H9 (cell line): ENCODE measurements at regions not wholly inside any gene's neighbourhood (a gene's known extent, or its start where the extent isn't known, plus 50 kb on each side); places are given as distances from the start of the nearest gene placed in this dataset.

Source experiments
- DNase-seq: peaks from one replicate; pipeline ENCODE4 v3.0.0-alpha.2; 2017
- H2AFZ ChIP-seq: one replicate; pipeline ENCODE4 v1.6.1; 2013; ENCODE audit warnings: mild to moderate bottlenecking, low read length, control low read depth, moderate library complexity
- H2AK5ac ChIP-seq: 2 replicates; pipeline ENCODE4 v1.6.1; 2013; ENCODE audit warnings: low read length, control low read depth, mixed read lengths; ENCODE audit not compliant: insufficient read length
- H2BK120ac ChIP-seq: one replicate; pipeline ENCODE4 v1.6.1; 2013; ENCODE audit warnings: low read depth, mild to moderate bottlenecking, low read length, control low read depth, inconsistent platforms; ENCODE audit not compliant: poor library complexity, severe bottlenecking
- H2BK12ac ChIP-seq: 2 replicates; pipeline ENCODE4 v1.6.1; 2013; ENCODE audit warnings: low read length, control low read depth, mixed read lengths, low read depth; ENCODE audit not compliant: insufficient read length
- H2BK15ac ChIP-seq: 2 replicates; pipeline ENCODE4 v1.6.1; 2013; ENCODE audit warnings: low read depth, low read length, control low read depth
- H2BK20ac ChIP-seq: one replicate; pipeline ENCODE4 v1.6.1; 2013; ENCODE audit warnings: low read depth, mild to moderate bottlenecking, low read length, control low read depth, inconsistent platforms; ENCODE audit not compliant: poor library complexity, severe bottlenecking
- H2BK5ac ChIP-seq: 2 replicates; pipeline ENCODE4 v1.6.1; 2013; ENCODE audit warnings: low read length, control low read depth, mixed read lengths; ENCODE audit not compliant: insufficient read length
- H3K14ac ChIP-seq: 2 replicates; pipeline ENCODE4 v1.6.1; 2013; ENCODE audit warnings: low read length, control low read depth; ENCODE audit not compliant: insufficient read depth
- H3K18ac ChIP-seq: 2 replicates; pipeline ENCODE4 v1.6.1; 2013; ENCODE audit warnings: low read depth, mild to moderate bottlenecking, mixed read lengths, low read length, control low read depth; ENCODE audit not compliant: insufficient read length
- H3K23ac ChIP-seq: 2 replicates; pipeline ENCODE4 v1.6.1; 2013; ENCODE audit warnings: low read length, control low read depth, mixed read lengths, low read depth; ENCODE audit not compliant: insufficient read length
- H3K23me2 ChIP-seq: 2 replicates; pipeline ENCODE4 v1.6.1; 2013; ENCODE audit warnings: low read depth, mild to moderate bottlenecking, mixed read lengths, low read length, control low read depth; ENCODE audit not compliant: insufficient read length, poor library complexity, severe bottlenecking
- H3K27ac ChIP-seq: 2 replicates; pipeline ENCODE4 v1.5.1; 2013; ENCODE audit warnings: low read length, control low read depth, mixed read lengths, low read depth; ENCODE audit not compliant: insufficient read length
- H3K27me3 ChIP-seq: 2 replicates; pipeline ENCODE4 v1.6.1; 2013; ENCODE audit warnings: low read length, control low read depth, inconsistent platforms; ENCODE audit not compliant: insufficient read depth
- H3K4ac ChIP-seq: 2 replicates; pipeline ENCODE4 v1.6.1; 2013; ENCODE audit warnings: low read depth, mild to moderate bottlenecking, control low read depth, inconsistent platforms, low read length, moderate library complexity
- H3K4me1 ChIP-seq: 2 replicates; pipeline ENCODE4 v1.6.1; 2013; ENCODE audit warnings: low read length, control low read depth, inconsistent platforms; ENCODE audit not compliant: insufficient read depth
- H3K4me2 ChIP-seq: 2 replicates; pipeline ENCODE4 v1.6.1; 2013; ENCODE audit warnings: low read length, control low read depth, mixed read lengths; ENCODE audit not compliant: insufficient read length, insufficient read depth
- H3K56ac ChIP-seq: 2 replicates; pipeline ENCODE4 v1.6.1; 2013; ENCODE audit warnings: low read depth, mild to moderate bottlenecking, mixed read lengths, low read length, control low read depth; ENCODE audit not compliant: insufficient read length
- H3K79me1 ChIP-seq: 2 replicates; pipeline ENCODE4 v1.6.1; 2013; ENCODE audit warnings: low read depth, mild to moderate bottlenecking, moderate library complexity, low read length, control low read depth, inconsistent platforms; ENCODE audit not compliant: insufficient read depth, poor library complexity, severe bottlenecking
- H3K79me2 ChIP-seq: 2 replicates; pipeline ENCODE4 v1.6.1; 2013; ENCODE audit warnings: low read length, control low read depth, inconsistent platforms; ENCODE audit not compliant: insufficient read depth
- H3K9ac ChIP-seq: 2 replicates; pipeline ENCODE4 v1.6.1; 2013; ENCODE audit warnings: low read length, control low read depth, mixed read lengths; ENCODE audit not compliant: insufficient read length; ENCODE audit errors: extremely low read depth
- H3K9me3 ChIP-seq: one replicate; pipeline ENCODE4 v1.6.1; 2013; ENCODE audit warnings: low read depth, low read length, inconsistent platforms; ENCODE audit not compliant: control insufficient read depth
- H3T11ph ChIP-seq: one replicate; pipeline ENCODE4 v1.6.1; 2013; ENCODE audit warnings: mild to moderate bottlenecking, low read length, control low read depth, inconsistent platforms
- H4K20me1 ChIP-seq: one replicate; pipeline ENCODE4 v1.6.1; 2013; ENCODE audit not compliant: control insufficient read depth, insufficient read length, insufficient read depth
- H4K5ac ChIP-seq: 2 replicates; pipeline ENCODE4 v1.6.1; 2013; ENCODE audit warnings: low read depth, mild to moderate bottlenecking, mixed read lengths, low read length, control low read depth; ENCODE audit not compliant: insufficient read length
- H4K8ac ChIP-seq: replicated peaks from 2 replicates; pipeline ENCODE4 v1.6.1; 2013; ENCODE audit warnings: low read length, control low read depth, mixed read lengths, low read depth; ENCODE audit not compliant: insufficient read length
- H4K91ac ChIP-seq: 2 replicates; pipeline ENCODE4 v1.6.1; 2013; ENCODE audit warnings: low read depth, mild to moderate bottlenecking, moderate library complexity, mixed read lengths, low read length, control low read depth; ENCODE audit not compliant: insufficient read length
- H3K27ac Mint-ChIP-seq, 3 experiments: 2 replicates in 2 of 3; 3 replicates in 1 of 3; pipeline ENCODE4 v1.8.0; 2020 to 2021; ENCODE audit warnings: mixed read lengths in 3 of 3, mild to moderate bottlenecking in 1 of 3, moderate library complexity in 1 of 3
- H3K27me3 Mint-ChIP-seq: 2 replicates; pipeline ENCODE4 v1.8.0; 2021; ENCODE audit warnings: low read depth, mild to moderate bottlenecking, moderate library complexity, mixed read lengths
- H3K36me3 Mint-ChIP-seq, 3 experiments: 2 replicates in 2 of 3; 3 replicates in 1 of 3; pipeline ENCODE4 v1.8.0; 2020 to 2021; ENCODE audit warnings: low read depth in 3 of 3, mixed read lengths in 3 of 3; ENCODE audit not compliant: insufficient read depth in 1 of 3
- H3K4me1 Mint-ChIP-seq, 2 experiments: 2 replicates each; pipeline ENCODE4 v1.8.0; 2020; ENCODE audit warnings: mixed read lengths in 2 of 2
- H3K4me3 Mint-ChIP-seq, 2 experiments: 2 replicates in 1 of 2; 3 replicates in 1 of 2; pipeline ENCODE4 v1.8.0; 2020 to 2021; ENCODE audit warnings: mild to moderate bottlenecking in 2 of 2, mixed read lengths in 2 of 2, moderate library complexity in 1 of 2
- H3K9me3 Mint-ChIP-seq, 2 experiments: 2 replicates in 1 of 2; 3 replicates in 1 of 2; pipeline ENCODE4 v1.8.0; 2020; ENCODE audit warnings: mild to moderate bottlenecking in 2 of 2, mixed read lengths in 2 of 2, moderate library complexity in 1 of 2
- CTCF ChIP-seq: fragments of 200-600 bp; sonication (generic); conservative IDR thresholded peaks from 3 replicates; pipeline ENCODE4 v1.8.0; 2021; ENCODE audit warnings: antibody characterized with exemption, mild to moderate bottlenecking

- Histone ChIP-seq H2AK5ac (no peak overlapping the region), H2BK20ac (no peak overlapping the region), H3K79me1 (no peaks in the 10 kb centered on the region), H2BK5ac (no peak overlapping the region), H3K79me2 (no peaks in the 10 kb centered on the region), H2AFZ (no peak overlapping the region), H3K23me2 (no peaks in the 10 kb centered on the region), H3K23ac (no peak overlapping the region), H2BK12ac (no peak overlapping the region), H3K56ac (no peak overlapping the region), H3K27me3 (no peaks in the 10 kb centered on the region), H2BK120ac (no peak overlapping the region), H3K14ac (no peak overlapping the region), H3K27ac (no peak overlapping the region), H3K18ac (no peak overlapping the region), H2BK15ac (no peak overlapping the region), H3K9me3 (peaks cover 5% of the 10 kb centered on the region), H3K9ac (no peak overlapping the region), H4K91ac (no peak overlapping the region), H4K8ac (no peak overlapping the region), H3K4me1 (no peaks in the 10 kb centered on the region), H3K4ac (no peak overlapping the region), H3K4me2 (no peak overlapping the region), H4K20me1 (no peaks in the 10 kb centered on the region), H4K5ac (no peak overlapping the region), H3T11ph (no peak overlapping the region)
- Mint-ChIP-seq H3K27ac (no peak overlapping the region), H3K36me3 (peaks cover 19 to 22% (median 21%) of the 10 kb centered on the region in 3 experiments), H3K4me3 (no peak overlapping the region), H3K4me1 (no peaks in the 10 kb centered on the region; a peak in 2 of 4 replicates), H3K27me3 (no peaks in the 10 kb centered on the region), H3K9me3 (peaks cover 27 to 28% of the 10 kb centered on the region in 2 experiments)
- no peak for DNase-seq
- no peak for TF ChIP-seq CTCF
Observed at GRCh38 chr21:27515676-27516075, 548.8 kb upstream of the ADAMTS5 start.
